Ureter (tissue), 1 donor: ENCODE measurements at regions not wholly inside any gene's neighbourhood (a gene's known extent, or its start where the extent isn't known, plus 50 kb on each side); places are given as distances from the start of the nearest gene placed in this dataset.
"Not testable (repeated sequence)": the region's sequence is repeated elsewhere in the genome, so short reads cannot be mapped to it uniquely, and the experiment has no call there.

Experiments used
- DNase-seq: peaks from one replicate; pipeline ENCODE4 v3.0.0-alpha.2; 2020; ENCODE audit warnings: low spot score
- donor health status: DM: yes; HTN: yes; CAD: no.

GRCh38 chr10:119996944-119997343 is 104.4 kb downstream of the SEC23IP start:
- DNase-seq = no peak

- no peak for DNase-seq
Measured at GRCh38 chr10:119997429-119997828, 104.9 kb downstream of the SEC23IP start.

GRCh38 chr10:120002785-120003184 is 110.3 kb downstream of the SEC23IP start:
- no peak for DNase-seq

- no peak for DNase-seq
Measured at GRCh38 chr10:120005207-120006201, 113.0 kb downstream of the SEC23IP start.

GRCh38 chr10:120007261-120007660 is 114.7 kb downstream of the SEC23IP start:
- DNase-seq = no peak

- DNase-seq = no peak
Measured at GRCh38 chr10:120011359-120012130, 119.0 kb downstream of the SEC23IP start.

- no peak for DNase-seq
Measured at GRCh38 chr10:120012131-120012400, 119.5 kb downstream of the SEC23IP start.

GRCh38 chr10:120012566-120012965 is 120.0 kb downstream of the SEC23IP start:
- no peak for DNase-seq

- DNase-seq = no peak
Measured at GRCh38 chr10:120014031-120014430, 121.5 kb downstream of the SEC23IP start.

- DNase-seq = no peak
Measured at GRCh38 chr10:120015064-120015463, 122.5 kb downstream of the SEC23IP start.

GRCh38 chr10:120016906-120017305 is 124.4 kb downstream of the SEC23IP start:
- no peak for DNase-seq

GRCh38 chr10:120017733-120018417 is 125.3 kb downstream of the SEC23IP start:
- DNase-seq = no peak

GRCh38 chr10:120018695-120019094 is 126.2 kb downstream of the SEC23IP start:
- DNase-seq = no peak

GRCh38 chr10:120019568-120019967 is 127.0 kb downstream of the SEC23IP start:
- DNase-seq = no peak

- no peak for DNase-seq
Measured at GRCh38 chr10:120022357-120022756, 129.8 kb downstream of the SEC23IP start.

GRCh38 chr10:120034236-120034635 is 141.7 kb downstream of the SEC23IP start:
- no peak for DNase-seq

GRCh38 chr10:120039046-120039445 is 146.5 kb downstream of the SEC23IP start:
- DNase-seq = no peak

GRCh38 chr10:120039826-120040225 is 147.3 kb downstream of the SEC23IP start:
- DNase-seq = no peak

GRCh38 chr10:120041807-120042559 is 149.5 kb downstream of the SEC23IP start:
- no peak for DNase-seq

GRCh38 chr10:120042705-120043104 is 150.2 kb downstream of the SEC23IP start:
- DNase-seq = no peak

- DNase-seq = not testable (repeated sequence)
Measured at GRCh38 chr10:120047373-120047772, 154.8 kb downstream of the SEC23IP start.

- DNase-seq = no peak
Measured at GRCh38 chr10:120047926-120048325, 155.4 kb downstream of the SEC23IP start.
